ENCODE measurements at regions not wholly inside any gene's neighbourhood (a gene's known extent, or its start where the extent isn't known, plus 50 kb on each side); places are given as distances from the start of the nearest gene placed in this dataset.

DNA sequence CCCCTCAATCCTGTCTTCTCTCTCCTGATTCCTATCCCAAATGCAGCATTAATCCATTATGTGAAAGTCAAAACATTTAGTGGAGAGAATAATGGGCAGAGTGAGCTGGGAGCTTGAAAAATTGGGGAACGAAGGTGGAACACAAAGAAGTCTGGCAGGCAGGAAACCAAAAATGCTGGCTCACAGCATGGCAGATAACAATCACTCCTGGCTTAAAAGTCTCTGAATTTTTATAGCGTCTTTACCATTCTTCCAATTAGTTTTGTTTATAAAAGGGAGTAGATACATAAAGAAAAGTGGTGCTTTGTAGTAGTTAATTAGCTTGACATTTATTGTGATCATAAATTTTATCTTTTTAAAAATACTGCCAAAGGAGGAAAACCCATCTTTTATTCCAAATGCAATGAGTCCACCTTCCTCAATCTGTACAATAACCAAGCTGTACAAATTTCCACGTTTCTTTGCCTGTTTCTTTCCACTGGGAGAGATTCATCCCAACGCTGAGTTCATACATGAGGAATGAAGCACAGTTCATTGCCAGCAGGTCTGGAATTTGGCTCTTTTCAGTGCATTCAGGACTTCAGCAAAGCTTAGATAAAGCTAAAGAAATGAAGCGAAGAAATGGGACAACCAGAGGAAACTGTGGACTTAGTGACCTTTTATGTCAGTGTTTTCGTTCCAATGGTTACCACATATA, 174.7 kb downstream of the HMHB1 start:
- no peak overlapping the region for H3K27ac Mint-ChIP-seq
- no peaks in the 10 kb centered on the region for H3K9me3 Mint-ChIP-seq
- peaks cover 10% of the 10 kb centered on the region for H3K27me3 Mint-ChIP-seq
- ATAC-seq (replicated peaks) = no peak
- H3K36me3 Mint-ChIP-seq (ENCODE audit: low read depth) = no peaks in the 10 kb centered on the region
- H3K4me1 Mint-ChIP-seq = peaks cover 4% of the 10 kb centered on the region
- H3K4me3 Mint-ChIP-seq = no peak overlapping the region

DNA sequence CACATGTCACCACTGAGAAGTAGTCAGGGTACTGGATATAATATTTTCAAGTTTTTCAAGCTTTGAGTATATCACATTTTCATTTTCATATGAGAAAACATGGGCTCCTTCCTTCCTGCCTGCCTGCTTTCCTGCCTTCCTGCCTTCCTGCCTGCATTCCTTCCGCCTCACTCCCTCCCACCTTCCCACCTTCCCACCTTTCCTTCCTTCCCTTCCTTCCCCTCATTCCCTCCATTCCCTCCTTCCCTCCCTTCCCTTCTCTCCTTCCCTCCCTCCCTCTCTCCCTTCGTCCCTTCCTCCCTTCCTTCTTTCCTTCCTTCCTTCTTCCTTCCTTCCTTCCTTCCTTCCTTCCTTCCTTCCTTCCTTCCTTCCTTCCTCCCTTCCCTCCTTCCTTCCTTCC, 175.3 kb downstream of the HMHB1 start:
- Mint-ChIP-seq H3K27ac (no peak overlapping the region), H3K4me1 (peaks cover 4% of the 10 kb centered on the region), H3K4me3 (no peak overlapping the region), H3K36me3 (ENCODE audit: low read depth) (no peaks in the 10 kb centered on the region), H3K27me3 (peaks cover 10% of the 10 kb centered on the region), H3K9me3 (no peaks in the 10 kb centered on the region)
- ATAC-seq (replicated peaks) = no peak

DNA sequence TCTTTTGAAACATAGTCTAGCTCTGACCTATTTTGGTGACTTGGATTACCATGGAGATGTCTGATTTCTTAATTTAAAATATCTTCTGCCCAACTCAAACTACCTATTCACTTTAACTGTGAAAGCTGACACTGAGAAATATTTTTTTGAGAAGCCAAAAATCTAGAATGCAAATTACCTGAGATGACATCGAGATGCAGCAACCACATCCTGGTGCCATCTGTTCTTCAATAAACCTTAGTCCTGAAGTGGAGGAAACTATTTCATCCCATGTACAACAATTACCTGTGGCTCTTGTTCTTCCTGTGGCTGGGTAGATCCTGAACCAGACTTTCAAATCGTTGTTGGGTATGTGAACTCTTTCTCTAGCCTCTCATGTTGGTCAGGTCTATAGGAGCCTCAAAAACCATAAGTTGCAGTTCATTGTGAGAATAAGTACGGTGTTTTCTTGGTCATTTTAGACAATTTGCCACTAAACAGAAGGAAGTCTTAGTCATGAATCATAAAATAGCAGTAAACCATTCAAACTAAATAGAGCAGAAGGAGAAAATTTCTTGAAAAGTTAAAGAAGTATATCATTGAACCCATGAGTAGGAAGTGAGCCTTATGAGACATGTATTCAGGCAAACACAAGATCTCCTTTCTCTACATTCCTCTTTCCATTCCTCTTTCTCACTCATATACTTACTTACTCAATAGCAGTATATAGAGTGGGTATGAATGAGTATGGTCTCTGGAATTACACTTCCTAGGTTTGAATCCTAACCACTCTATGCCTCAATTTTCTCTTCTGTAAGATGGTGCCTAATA, 176.0 kb downstream of the HMHB1 start:
- no peak overlapping the region for H3K27ac Mint-ChIP-seq
- no peak for ATAC-seq (replicated peaks)
- H3K4me3 Mint-ChIP-seq = no peak overlapping the region
- peaks cover 10% of the 10 kb centered on the region for H3K27me3 Mint-ChIP-seq
- H3K36me3 Mint-ChIP-seq (ENCODE audit: low read depth) = no peaks in the 10 kb centered on the region
- peaks cover 4% of the 10 kb centered on the region for H3K4me1 Mint-ChIP-seq
- no peaks in the 10 kb centered on the region for H3K9me3 Mint-ChIP-seq

DNA sequence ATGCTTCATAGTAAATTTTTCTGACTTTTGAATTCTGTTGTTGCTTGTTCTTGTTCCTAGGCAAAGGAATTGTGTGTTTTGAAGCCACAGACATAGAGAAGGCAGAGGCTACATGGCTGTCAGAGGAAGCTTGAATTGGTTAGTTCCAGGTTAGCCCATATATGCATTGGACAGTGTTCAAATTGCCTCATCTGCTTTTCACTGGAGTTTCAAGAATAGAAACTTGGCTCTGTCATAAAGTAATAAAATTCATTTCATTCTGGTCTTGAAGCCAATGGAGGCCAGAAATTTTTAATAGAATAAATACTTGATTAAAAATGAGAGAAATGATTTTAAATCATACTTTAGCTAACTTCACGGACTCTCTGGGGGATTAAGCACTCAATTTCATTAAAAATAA, 178.0 kb downstream of the YIPF5 start:
- no peaks in the 10 kb centered on the region for H3K9me3 Mint-ChIP-seq
- H3K36me3 Mint-ChIP-seq (ENCODE audit: low read depth) = no peaks in the 10 kb centered on the region
- peaks cover 10% of the 10 kb centered on the region for H3K27me3 Mint-ChIP-seq
- H3K27ac Mint-ChIP-seq = no peak overlapping the region
- peaks cover 4% of the 10 kb centered on the region for H3K4me1 Mint-ChIP-seq
- H3K4me3 Mint-ChIP-seq = no peak overlapping the region
- no peak for ATAC-seq (replicated peaks)

DNA sequence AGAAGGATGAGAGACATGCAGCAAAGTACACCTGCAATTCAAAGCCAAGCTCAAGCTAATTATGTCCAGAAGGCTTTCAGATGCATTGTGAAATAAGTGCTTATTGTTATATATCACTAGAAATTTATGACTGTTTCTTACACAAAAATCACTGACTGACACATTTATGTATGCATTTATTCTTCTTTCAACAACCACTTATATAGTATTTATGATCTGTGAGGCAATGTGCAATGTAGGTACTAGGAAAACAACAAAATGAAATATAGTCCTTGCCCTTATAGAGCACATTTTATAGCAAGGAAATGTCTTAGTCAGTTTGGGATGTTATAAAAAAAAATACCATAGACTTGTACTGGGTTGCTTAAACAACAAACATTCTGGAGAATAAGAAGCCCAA, 167.6 kb downstream of the YIPF5 start:
- ATAC-seq (replicated peaks) = no peak
- H3K4me1 Mint-ChIP-seq = no peaks in the 10 kb centered on the region
- H3K36me3 Mint-ChIP-seq (ENCODE audit: low read depth) = no peaks in the 10 kb centered on the region
- no peak overlapping the region for H3K27ac Mint-ChIP-seq
- no peaks in the 10 kb centered on the region for H3K9me3 Mint-ChIP-seq
- no peaks in the 10 kb centered on the region for H3K27me3 Mint-ChIP-seq
- H3K4me3 Mint-ChIP-seq = no peak overlapping the region

DNA sequence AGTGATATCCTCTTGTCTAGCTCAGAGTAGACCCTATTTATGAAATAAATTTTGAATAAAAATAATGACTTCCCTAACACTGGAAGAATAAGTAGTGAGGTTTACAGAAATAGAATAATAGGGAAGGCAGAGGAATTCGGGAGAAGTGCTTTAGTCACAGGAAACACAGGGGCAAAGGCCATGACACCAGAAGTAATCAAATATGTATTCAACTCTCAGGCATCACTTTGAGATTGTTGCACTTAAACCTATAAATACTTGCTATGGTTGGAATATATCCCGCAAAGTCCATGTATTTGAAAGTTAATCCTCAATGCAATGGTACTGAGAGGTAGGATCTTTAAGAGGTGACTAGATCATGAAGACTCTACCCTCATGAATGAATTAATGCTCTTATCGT, 166.8 kb downstream of the YIPF5 start:
- H3K27ac Mint-ChIP-seq = no peak overlapping the region
- no peaks in the 10 kb centered on the region for H3K27me3 Mint-ChIP-seq
- no peaks in the 10 kb centered on the region for H3K9me3 Mint-ChIP-seq
- no peak for ATAC-seq (replicated peaks)
- no peaks in the 10 kb centered on the region for H3K4me1 Mint-ChIP-seq
- H3K4me3 Mint-ChIP-seq = no peak overlapping the region
- H3K36me3 Mint-ChIP-seq (ENCODE audit: low read depth) = no peaks in the 10 kb centered on the region

DNA sequence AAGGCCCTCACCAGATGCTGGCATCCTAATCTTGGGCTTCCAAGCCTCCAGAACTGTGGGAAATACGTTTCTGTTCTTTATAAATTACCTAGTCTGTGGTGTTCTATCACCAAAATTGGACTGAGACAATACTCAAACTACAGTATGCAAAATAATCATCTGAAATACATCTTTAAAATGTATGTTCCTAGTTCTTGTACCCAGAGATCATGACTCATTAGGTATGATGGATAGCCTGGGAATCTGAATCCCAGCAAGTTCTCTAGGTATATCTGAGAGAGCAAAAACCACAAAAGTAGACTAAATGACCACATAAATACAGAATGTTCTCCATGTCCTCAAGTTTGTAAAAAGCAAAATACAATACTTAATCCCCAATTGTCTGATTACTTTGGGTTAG, 166.3 kb downstream of the YIPF5 start:
- no peak overlapping the region for H3K27ac Mint-ChIP-seq
- no peak overlapping the region for H3K4me3 Mint-ChIP-seq
- H3K9me3 Mint-ChIP-seq = no peaks in the 10 kb centered on the region
- H3K27me3 Mint-ChIP-seq = no peaks in the 10 kb centered on the region
- H3K4me1 Mint-ChIP-seq = no peaks in the 10 kb centered on the region
- no peaks in the 10 kb centered on the region for H3K36me3 Mint-ChIP-seq (ENCODE audit: low read depth)
- no peak for ATAC-seq (replicated peaks)

DNA sequence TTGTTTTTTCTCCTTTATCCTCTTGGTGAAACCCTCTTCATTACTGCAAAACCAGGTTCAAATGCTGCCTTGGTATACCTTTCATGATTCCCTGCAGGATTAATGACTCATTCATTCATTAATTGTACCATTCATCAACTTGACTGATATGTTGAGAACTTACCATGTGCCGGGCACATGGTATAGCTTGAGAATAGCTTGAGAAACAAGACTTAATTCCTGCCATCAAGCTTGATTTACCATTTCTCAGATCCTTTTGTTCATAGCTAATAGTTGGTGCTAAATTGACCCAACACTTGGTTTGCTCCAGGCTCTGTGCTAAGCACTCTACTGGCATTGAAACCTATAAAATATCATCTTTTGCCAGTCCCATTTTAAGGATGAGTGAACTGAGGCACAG, 165.7 kb downstream of the YIPF5 start:
- ATAC-seq (replicated peaks) = no peak
- Mint-ChIP-seq H3K36me3 (ENCODE audit: low read depth) (no peaks in the 10 kb centered on the region), H3K4me3 (no peak overlapping the region), H3K4me1 (no peaks in the 10 kb centered on the region), H3K27me3 (no peaks in the 10 kb centered on the region), H3K27ac (no peak overlapping the region), H3K9me3 (no peaks in the 10 kb centered on the region)

DNA sequence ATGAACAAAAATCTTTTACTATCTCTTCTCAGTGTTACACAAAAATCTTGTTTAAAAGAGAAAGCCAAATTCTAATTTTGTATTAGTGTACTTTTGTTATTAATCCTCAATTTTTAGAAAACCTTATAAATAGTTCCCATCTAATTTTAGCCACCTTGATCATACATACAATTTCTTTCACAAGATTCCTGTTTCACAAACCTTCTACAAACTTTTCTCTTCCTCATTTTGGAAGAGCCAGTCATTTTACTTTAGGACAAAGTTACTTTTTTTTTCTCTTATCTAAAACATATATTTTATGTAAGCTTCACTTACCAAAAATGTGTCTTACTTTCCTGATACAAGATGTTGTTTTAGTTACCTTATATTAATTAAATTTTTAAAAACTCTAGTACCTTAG, 161.3 kb downstream of the YIPF5 start:
- no peak overlapping the region for H3K4me3 Mint-ChIP-seq

DNA sequence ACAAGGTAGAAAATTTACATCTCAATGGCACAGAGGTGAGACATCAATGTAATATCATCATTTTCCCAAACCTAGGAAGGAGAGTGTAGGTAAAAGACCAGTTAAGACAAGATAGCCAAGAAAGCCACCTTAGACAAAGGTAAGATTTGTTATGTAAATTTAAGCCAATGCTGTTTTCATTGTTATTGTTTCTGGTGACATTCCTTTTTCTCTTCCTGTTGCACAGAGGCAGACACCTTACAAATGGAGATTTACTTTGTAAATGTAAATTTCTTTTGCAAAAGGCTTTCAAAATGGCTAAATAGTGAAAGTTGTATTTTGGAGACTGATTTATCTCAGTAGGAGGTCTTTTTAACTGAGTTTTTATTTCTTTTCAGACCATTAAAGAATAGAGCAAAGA, 159.1 kb downstream of the YIPF5 start:
- Mint-ChIP-seq H3K36me3 (ENCODE audit: low read depth) (no peaks in the 10 kb centered on the region), H3K27me3 (no peaks in the 10 kb centered on the region), H3K9me3 (no peaks in the 10 kb centered on the region), H3K4me3 (no peak overlapping the region), H3K4me1 (no peaks in the 10 kb centered on the region), H3K27ac (no peak overlapping the region)
- no peak for ATAC-seq (replicated peaks)

More for the DNA sequence above, 161.3 kb downstream of the YIPF5 start:
- Mint-ChIP-seq H3K36me3 (ENCODE audit: low read depth) (no peaks in the 10 kb centered on the region), H3K27ac (no peak overlapping the region), H3K9me3 (no peaks in the 10 kb centered on the region), H3K27me3 (no peaks in the 10 kb centered on the region), H3K4me1 (no peaks in the 10 kb centered on the region)
- no peak for ATAC-seq (replicated peaks)

DNA sequence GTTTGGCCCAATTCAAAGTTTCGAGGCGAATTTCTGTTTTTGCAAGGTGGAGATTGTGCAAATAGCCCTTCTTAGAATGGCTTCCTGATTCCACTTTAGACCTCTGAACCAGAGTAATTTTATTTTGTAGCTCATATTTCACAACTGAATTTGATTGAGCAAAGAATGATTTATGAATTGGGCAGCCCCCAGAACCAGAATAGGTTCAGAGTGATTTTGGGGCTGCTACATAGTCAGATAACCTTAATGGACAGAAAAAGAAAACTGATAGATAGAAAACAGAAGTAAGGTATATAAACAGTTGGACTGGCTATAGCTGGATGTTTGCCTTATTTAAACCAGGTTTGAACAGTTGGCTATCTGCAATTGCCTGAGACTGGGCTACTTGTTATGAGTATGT, 156.6 kb downstream of the YIPF5 start:
- Mint-ChIP-seq H3K4me3 (no peak overlapping the region), H3K4me1 (no peaks in the 10 kb centered on the region), H3K27me3 (peaks cover under 1% of the 10 kb centered on the region), H3K9me3 (no peaks in the 10 kb centered on the region), H3K27ac (no peak overlapping the region), H3K36me3 (ENCODE audit: low read depth) (no peaks in the 10 kb centered on the region)
- no peak for ATAC-seq (replicated peaks)

DNA sequence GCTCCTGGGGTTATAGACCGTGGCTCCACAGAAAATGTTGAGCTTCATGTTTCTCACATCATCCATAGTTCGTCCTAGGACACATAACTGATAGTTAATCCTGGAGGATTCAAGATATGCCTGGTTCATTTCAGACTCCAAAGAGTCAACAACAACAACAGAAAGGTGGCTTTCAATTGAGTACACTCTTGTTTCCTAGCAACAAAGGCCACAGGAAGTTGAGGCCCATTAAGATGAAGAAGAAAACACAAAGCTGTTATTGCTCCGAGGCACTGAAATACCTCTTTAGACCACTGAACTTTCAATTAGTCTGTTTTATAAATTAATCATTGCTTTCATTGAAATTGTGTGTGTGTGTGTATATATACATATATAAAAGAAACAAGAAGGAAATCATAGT, 154.5 kb downstream of the YIPF5 start:
- Mint-ChIP-seq H3K4me1 (no peaks in the 10 kb centered on the region), H3K4me3 (no peak overlapping the region), H3K36me3 (ENCODE audit: low read depth) (no peaks in the 10 kb centered on the region), H3K27ac (no peak overlapping the region), H3K27me3 (peaks cover 9% of the 10 kb centered on the region), H3K9me3 (peaks cover 5% of the 10 kb centered on the region)
- no peak for ATAC-seq (replicated peaks)

DNA sequence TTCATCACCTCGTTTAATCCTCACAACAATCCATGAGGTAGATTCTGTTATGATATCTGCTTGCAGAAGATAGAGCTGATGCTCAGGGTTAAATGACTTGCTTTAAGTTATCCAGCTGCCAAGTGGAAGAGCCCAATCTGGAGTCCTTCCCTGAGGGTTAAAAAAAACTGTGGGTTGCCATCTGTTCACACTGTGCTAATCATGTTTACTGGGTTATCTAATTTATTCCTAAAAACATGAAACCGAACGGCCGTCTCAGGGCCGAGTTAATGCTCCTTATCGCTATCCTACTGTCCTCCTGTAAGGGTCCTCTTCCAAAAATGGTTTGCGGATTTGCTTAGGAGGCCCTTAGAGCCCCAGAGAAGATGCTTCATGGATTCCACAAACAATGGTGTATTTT, 153.3 kb downstream of the YIPF5 start:
- ATAC-seq (replicated peaks) = no peak
- Mint-ChIP-seq H3K4me1 (no peaks in the 10 kb centered on the region), H3K9me3 (peaks cover 9% of the 10 kb centered on the region), H3K36me3 (ENCODE audit: low read depth) (no peaks in the 10 kb centered on the region), H3K27ac (no peak overlapping the region), H3K4me3 (no peak overlapping the region), H3K27me3 (peaks cover 9% of the 10 kb centered on the region)

DNA sequence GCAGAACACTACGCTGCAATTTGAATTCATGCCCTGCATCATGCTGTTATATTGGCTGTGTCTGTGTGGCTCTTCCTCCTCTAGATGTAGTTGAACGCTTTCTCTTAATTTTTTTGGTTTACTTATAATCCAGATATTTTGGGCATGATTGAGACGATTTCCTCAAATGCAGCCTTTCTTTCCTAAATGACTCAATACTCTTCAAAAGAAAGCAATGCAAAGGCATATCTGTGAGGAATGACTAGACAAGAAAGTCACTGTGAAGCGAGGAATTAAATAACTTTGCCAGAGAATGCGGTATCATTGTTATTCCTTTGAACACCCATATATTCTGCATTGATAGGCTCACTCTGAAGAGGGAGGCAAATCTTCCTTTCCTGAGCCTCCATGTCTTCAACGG, 152.8 kb downstream of the YIPF5 start:
- no peak overlapping the region for H3K4me3 Mint-ChIP-seq
- no peaks in the 10 kb centered on the region for H3K4me1 Mint-ChIP-seq
- ATAC-seq (replicated peaks) = no peak
- no peak overlapping the region for H3K27ac Mint-ChIP-seq
- no peaks in the 10 kb centered on the region for H3K36me3 Mint-ChIP-seq (ENCODE audit: low read depth)
- peaks cover 9% of the 10 kb centered on the region for H3K9me3 Mint-ChIP-seq
- H3K27me3 Mint-ChIP-seq = peaks cover 9% of the 10 kb centered on the region

DNA sequence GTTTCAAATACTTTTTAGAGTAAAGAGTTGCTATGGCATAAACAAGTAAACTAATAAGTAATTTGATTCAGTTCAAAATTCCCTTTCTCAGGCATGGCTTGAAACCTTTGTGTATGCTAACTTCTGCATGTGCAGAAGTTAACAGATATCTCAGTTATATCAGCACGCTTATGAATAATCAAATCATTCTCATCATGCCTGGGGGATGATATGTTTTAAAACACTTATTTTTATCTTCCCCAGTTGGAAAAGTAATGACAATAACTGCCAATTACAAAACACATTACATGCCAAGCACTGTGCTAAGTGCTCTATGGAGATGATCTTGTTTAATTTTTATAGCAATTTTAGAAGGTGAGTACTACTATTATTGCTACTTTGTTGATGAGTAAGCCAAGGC, 146.4 kb downstream of the YIPF5 start:
- no peak overlapping the region for H3K4me3 Mint-ChIP-seq
- H3K4me1 Mint-ChIP-seq = no peaks in the 10 kb centered on the region
- H3K36me3 Mint-ChIP-seq (ENCODE audit: low read depth) = no peaks in the 10 kb centered on the region
- H3K27ac Mint-ChIP-seq = no peak overlapping the region
- peaks cover 10% of the 10 kb centered on the region for H3K27me3 Mint-ChIP-seq
- peaks cover 9% of the 10 kb centered on the region for H3K9me3 Mint-ChIP-seq
- no peak for ATAC-seq (replicated peaks)

All from activated T-helper 17 cell treated with anti-CD3 and anti-CD28 coated beads, Interleukin-2, amount 50 U/mL, for 72 hours (primary cell).